ENCODE measurements at regions not wholly inside any gene's neighbourhood (a gene's known extent, or its start where the extent isn't known, plus 50 kb on each side); places are given as distances from the start of the nearest gene placed in this dataset.

DNA sequence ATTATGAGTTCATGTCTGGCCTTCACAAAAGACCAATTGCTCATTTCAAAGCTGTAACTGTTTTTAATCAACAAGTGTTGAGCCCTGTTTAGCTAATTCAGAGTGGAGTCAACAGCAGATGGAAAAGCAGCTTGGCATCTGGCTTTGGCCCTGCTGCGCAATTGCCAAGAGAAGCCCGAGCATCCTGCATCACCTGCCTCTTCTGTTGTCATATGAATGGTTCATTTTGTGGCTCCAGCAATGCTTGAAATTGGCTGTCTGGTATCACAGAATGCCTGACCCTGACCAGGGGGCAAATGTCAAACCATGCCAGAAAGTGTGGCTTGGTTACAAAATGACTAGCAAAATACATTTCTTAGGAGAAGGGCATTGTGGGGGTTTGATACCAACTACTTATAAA lies 296.5 kb upstream of the PHF14 start:
- no peaks in the 10 kb centered on the region for H3K36me3 ChIP-seq (ENCODE audit: insufficient read depth, low read length, poor library complexity, severe bottlenecking)
- DNase-seq (ENCODE audit: low spot score): no peak
- H3K4me3 ChIP-seq (ENCODE audit: low read depth, low read length, poor library complexity, severe bottlenecking): no peak overlapping the region
- no peaks in the 10 kb centered on the region for H3K27me3 ChIP-seq (replicated peaks; ENCODE audit: insufficient read depth, low read depth, low read length, poor library complexity)
- TF ChIP-seq EZH2 (IDR thresholded peaks at IDR 0.05; ENCODE audit: borderline replicate concordance, low read depth, low read length, poor library complexity, severe bottlenecking): no peak
- TF ChIP-seq, protein P1, sequence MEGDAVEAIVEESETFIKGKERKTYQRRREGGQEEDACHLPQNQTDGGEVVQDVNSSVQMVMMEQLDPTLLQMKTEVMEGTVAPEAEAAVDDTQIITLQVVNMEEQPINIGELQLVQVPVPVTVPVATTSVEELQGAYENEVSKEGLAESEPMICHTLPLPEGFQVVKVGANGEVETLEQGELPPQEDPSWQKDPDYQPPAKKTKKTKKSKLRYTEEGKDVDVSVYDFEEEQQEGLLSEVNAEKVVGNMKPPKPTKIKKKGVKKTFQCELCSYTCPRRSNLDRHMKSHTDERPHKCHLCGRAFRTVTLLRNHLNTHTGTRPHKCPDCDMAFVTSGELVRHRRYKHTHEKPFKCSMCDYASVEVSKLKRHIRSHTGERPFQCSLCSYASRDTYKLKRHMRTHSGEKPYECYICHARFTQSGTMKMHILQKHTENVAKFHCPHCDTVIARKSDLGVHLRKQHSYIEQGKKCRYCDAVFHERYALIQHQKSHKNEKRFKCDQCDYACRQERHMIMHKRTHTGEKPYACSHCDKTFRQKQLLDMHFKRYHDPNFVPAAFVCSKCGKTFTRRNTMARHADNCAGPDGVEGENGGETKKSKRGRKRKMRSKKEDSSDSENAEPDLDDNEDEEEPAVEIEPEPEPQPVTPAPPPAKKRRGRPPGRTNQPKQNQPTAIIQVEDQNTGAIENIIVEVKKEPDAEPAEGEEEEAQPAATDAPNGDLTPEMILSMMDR (conservative IDR thresholded peaks at IDR 0.05; ENCODE audit: low read depth, low read length): no peak
- ChIA-PET POLR2A (ENCODE audit: low non-redundant PET) (no interaction called here), CTCF (no interaction called here)
- intact Hi-C loops (cut with micrococcal nuclease; ENCODE audit: unreplicated experiment): no loop called here
- H3K27ac ChIP-seq (ENCODE audit: low read depth, low read length, poor library complexity, severe bottlenecking): no peak overlapping the region
- no peaks in the 10 kb centered on the region for H3K4me1 ChIP-seq (ENCODE audit: insufficient read depth, low read length, poor library complexity, severe bottlenecking)
- H3K9me3 ChIP-seq (ENCODE audit: low read depth, low read length, poor library complexity, severe bottlenecking): no peaks in the 10 kb centered on the region
- BruUV-seq (replicated peaks): no TSS peak

DNA sequence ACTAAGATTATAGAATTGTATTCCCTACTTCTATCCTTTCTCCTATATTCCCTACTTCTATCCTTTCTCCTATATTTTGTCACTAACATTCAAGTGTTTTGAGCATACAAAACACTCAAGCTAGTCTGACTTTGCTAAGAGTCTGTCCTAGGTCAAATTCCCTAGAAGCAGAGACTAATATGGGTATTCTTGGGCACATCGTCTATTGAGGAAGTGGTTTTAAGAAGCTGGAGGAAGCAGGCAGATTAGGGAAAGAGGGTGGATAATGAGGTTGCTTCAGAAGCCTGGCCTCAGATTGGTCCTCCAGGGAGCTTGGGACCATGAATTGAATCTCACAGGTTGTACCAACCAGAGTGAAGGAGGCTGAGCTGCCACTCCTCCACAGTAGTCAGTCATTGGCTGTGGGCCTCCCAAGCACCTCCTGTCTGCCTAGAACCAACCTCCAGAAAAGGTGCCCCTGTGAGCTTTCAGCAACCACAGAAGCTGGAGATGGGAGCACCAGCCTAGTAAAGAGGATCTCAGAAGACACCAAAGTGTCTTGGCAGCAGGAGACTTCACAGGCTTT lies 295.9 kb upstream of the PHF14 start:
- Histone ChIP-seq H3K4me3 (ENCODE audit: low read depth, low read length, poor library complexity, severe bottlenecking) (no peak overlapping the region), H3K27me3 (replicated peaks; ENCODE audit: insufficient read depth, low read depth, low read length, poor library complexity) (no peaks in the 10 kb centered on the region), H3K36me3 (ENCODE audit: insufficient read depth, low read length, poor library complexity, severe bottlenecking) (no peaks in the 10 kb centered on the region), H3K4me1 (ENCODE audit: insufficient read depth, low read length, poor library complexity, severe bottlenecking) (no peaks in the 10 kb centered on the region), H3K27ac (ENCODE audit: low read depth, low read length, poor library complexity, severe bottlenecking) (no peak overlapping the region), H3K9me3 (ENCODE audit: low read depth, low read length, poor library complexity, severe bottlenecking) (no peaks in the 10 kb centered on the region)
- DNase-seq (ENCODE audit: low spot score): no peak
- intact Hi-C loops (cut with micrococcal nuclease; ENCODE audit: unreplicated experiment): no loop called here
- POLR2A ChIA-PET (ENCODE audit: low non-redundant PET): no interaction called here
- no TSS peak for BruUV-seq (replicated peaks)
- CTCF ChIA-PET: no interaction called here
- TF ChIP-seq, protein P1 (conservative IDR thresholded peaks at IDR 0.05; ENCODE audit: low read depth, low read length): no peak
- TF ChIP-seq EZH2 (IDR thresholded peaks at IDR 0.05; ENCODE audit: borderline replicate concordance, low read depth, low read length, poor library complexity, severe bottlenecking): no peak

DNA sequence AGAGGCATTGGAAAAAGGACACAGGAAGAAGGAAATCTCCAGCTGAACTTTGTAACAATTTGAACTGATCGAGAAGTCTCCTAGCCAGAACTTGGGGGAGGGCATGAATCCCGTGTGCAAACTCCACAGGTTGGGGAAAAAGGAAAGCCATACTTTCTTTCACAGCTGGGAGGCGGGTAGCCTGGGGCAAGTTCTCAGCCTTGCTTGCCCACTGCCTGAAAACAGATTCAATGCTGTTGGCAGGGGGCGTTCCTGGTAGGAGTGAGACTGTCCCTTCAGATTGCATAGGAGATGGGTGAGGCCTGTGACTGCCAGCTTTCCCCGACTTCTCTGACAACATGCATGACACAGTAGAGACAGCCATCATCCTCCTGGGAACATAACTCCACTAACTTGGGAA lies 289.1 kb upstream of the PHF14 start:
- H3K27ac ChIP-seq (ENCODE audit: low read depth, low read length, poor library complexity, severe bottlenecking): no peak overlapping the region
- no peaks in the 10 kb centered on the region for H3K27me3 ChIP-seq (replicated peaks; ENCODE audit: insufficient read depth, low read depth, low read length, poor library complexity)
- intact Hi-C loops (cut with micrococcal nuclease; ENCODE audit: unreplicated experiment): no loop called here
- TF ChIP-seq, protein P1 (conservative IDR thresholded peaks at IDR 0.05; ENCODE audit: low read depth, low read length): no peak
- TF ChIP-seq EZH2 (IDR thresholded peaks at IDR 0.05; ENCODE audit: borderline replicate concordance, low read depth, low read length, poor library complexity, severe bottlenecking): no peak
- BruUV-seq (replicated peaks): no TSS peak
- no peak overlapping the region for H3K4me3 ChIP-seq (ENCODE audit: low read depth, low read length, poor library complexity, severe bottlenecking)
- DNase-seq (ENCODE audit: low spot score): no peak
- H3K36me3 ChIP-seq (ENCODE audit: insufficient read depth, low read length, poor library complexity, severe bottlenecking): no peaks in the 10 kb centered on the region
- ChIA-PET POLR2A (ENCODE audit: low non-redundant PET) (no interaction called here), CTCF (no interaction called here)
- H3K9me3 ChIP-seq (ENCODE audit: low read depth, low read length, poor library complexity, severe bottlenecking): no peaks in the 10 kb centered on the region
- no peaks in the 10 kb centered on the region for H3K4me1 ChIP-seq (ENCODE audit: insufficient read depth, low read length, poor library complexity, severe bottlenecking)
